Right atrium auricular region (tissue), 2 donors: ENCODE measurements at regions not wholly inside any gene's neighbourhood (a gene's known extent, or its start where the extent isn't known, plus 50 kb on each side); places are given as distances from the start of the nearest gene placed in this dataset.

Experiments
- DNase-seq: peaks from one replicate; pipeline ENCODE4 v3.0.0-alpha.2; 2019; ENCODE audit warnings: low spot score
- H3K27ac ChIP-seq, 2 donors: fragments of 200-600 bp; sonication (generic); 1 replicate in 1 of 2; 2 replicates in 1 of 2; pipeline ENCODE4 v1.5.1; 2016 to 2019
- H3K27me3 ChIP-seq, 2 donors: fragments of 200-600 bp; sonication (generic); one replicate each; pipeline versions ENCODE4 v1.5.1 to v1.6.0; 2017 to 2019
- H3K36me3 ChIP-seq: fragments of 200-600 bp; sonication (generic); one replicate; pipeline ENCODE4 v1.5.1; 2016
- H3K4me1 ChIP-seq, 2 donors: fragments of 200-600 bp; sonication (generic); one replicate each; pipeline versions ENCODE4 v1.5.1 to v1.6.0; 2017 to 2019
- H3K4me3 ChIP-seq, 2 donors: fragments of 200-600 bp; sonication (generic); 1 replicate in 1 of 2; 2 replicates in 1 of 2; pipeline ENCODE4 v1.5.1; 2017 to 2019; ENCODE audit warnings: mild to moderate bottlenecking in 1 of 2, moderate library complexity in 1 of 2
- H3K9me3 ChIP-seq, 2 donors: fragments of 200-600 bp; sonication (generic); one replicate each; pipeline ENCODE4 v1.5.1; 2019
- TF ChIP-seq, protein P1 (sequence below), 2 donors: fragments of 200-600 bp; sonication (generic); IDR thresholded peaks; one replicate each; pipeline ENCODE4 v1.5.1; 2019; ENCODE audit warnings: antibody characterized with exemption in 2 of 2

DNA sequence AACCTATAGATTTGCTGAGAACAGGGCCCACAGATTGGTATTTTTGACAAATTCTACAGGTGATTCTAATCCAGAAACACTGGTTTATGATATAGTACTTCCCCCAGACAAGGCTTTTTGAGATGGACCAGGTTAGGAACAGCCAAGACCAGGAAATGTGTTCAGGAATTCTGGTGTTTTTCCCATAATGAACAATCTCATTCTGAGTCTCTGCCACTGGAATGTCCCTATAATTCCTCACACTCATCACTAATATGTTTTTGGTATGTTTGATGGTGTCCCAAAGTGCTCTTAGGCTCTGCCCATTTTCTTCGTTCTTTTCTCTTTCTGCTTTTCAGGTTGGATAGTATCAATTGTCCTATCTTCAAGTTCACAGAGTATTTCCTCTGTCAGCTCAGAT lies 107.2 kb upstream of the IGFBP3 start:
- H3K36me3 ChIP-seq = no peaks in the 10 kb centered on the region
- H3K9me3 ChIP-seq = no peaks in the 10 kb centered on the region
- no peaks in the 10 kb centered on the region for H3K4me1 ChIP-seq
- no peaks in the 10 kb centered on the region for H3K27me3 ChIP-seq
- TF ChIP-seq, protein P1, sequence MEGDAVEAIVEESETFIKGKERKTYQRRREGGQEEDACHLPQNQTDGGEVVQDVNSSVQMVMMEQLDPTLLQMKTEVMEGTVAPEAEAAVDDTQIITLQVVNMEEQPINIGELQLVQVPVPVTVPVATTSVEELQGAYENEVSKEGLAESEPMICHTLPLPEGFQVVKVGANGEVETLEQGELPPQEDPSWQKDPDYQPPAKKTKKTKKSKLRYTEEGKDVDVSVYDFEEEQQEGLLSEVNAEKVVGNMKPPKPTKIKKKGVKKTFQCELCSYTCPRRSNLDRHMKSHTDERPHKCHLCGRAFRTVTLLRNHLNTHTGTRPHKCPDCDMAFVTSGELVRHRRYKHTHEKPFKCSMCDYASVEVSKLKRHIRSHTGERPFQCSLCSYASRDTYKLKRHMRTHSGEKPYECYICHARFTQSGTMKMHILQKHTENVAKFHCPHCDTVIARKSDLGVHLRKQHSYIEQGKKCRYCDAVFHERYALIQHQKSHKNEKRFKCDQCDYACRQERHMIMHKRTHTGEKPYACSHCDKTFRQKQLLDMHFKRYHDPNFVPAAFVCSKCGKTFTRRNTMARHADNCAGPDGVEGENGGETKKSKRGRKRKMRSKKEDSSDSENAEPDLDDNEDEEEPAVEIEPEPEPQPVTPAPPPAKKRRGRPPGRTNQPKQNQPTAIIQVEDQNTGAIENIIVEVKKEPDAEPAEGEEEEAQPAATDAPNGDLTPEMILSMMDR (IDR thresholded peaks at IDR 0.05) = no peak
- no peak overlapping the region for H3K27ac ChIP-seq
- no peak overlapping the region for H3K4me3 ChIP-seq
- DNase-seq = no peak

DNA sequence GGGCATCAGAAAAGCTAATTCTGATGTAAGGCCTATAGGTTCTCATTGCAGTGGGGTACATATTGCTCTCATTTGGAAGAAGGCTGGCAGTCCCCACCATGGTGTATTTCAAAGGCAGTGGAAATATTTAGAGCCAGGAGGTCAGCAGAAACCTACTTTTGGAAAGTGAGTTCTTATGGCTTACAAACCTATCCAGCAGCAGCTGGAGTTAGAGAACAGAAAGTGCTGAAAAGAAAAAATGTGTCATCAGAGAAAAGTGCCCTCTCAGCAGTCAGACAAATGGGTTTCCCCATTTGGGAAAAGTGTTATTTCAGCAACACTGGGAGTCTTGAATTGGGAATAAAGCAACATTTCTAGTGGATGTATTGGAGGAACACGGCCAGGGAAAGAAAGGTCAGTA lies 105.7 kb upstream of the IGFBP3 start:
- H3K4me1 ChIP-seq = no peaks in the 10 kb centered on the region
- TF ChIP-seq, protein P1 (IDR thresholded peaks at IDR 0.05) = no peak
- H3K27ac ChIP-seq = no peak overlapping the region
- no peaks in the 10 kb centered on the region for H3K36me3 ChIP-seq
- DNase-seq = no peak
- H3K27me3 ChIP-seq = no peaks in the 10 kb centered on the region
- no peaks in the 10 kb centered on the region for H3K9me3 ChIP-seq
- H3K4me3 ChIP-seq = no peak overlapping the region

DNA sequence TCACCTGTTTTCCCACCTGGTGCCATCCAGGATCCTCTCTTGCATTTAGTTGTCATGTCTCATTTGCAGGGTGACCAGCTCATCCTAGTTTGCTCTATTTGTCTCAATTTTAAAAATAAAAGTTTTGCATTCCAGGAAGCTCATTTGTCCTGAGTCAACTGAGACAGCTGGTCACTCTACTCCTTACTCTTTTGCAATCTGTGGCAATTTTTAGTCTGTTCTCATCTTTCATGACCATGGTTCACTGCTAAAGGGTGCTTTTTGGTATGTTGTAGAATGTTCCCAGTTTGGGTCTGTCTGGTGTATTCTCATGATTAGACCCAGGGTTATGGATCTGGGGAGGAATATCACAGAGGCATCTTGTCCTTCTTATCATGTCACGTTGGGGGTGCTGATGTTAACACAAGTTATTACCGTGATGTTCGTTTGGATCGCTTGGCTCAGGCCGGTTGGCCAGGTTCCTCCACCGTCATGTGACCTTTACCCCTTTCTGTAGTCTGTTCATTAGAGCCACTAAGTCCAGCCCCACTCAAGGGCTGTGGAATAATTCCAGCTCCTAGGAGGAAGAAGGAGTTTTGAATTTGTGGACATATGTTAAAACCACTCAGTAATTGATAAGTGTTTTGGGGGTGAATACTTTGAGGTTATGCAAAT lies 103.3 kb upstream of the IGFBP3 start:
- no peaks in the 10 kb centered on the region for H3K36me3 ChIP-seq
- no peaks in the 10 kb centered on the region for H3K27me3 ChIP-seq
- TF ChIP-seq, protein P1 (IDR thresholded peaks at IDR 0.05) = no peak
- H3K4me1 ChIP-seq = no peaks in the 10 kb centered on the region
- H3K4me3 ChIP-seq = no peak overlapping the region
- no peak overlapping the region for H3K27ac ChIP-seq
- no peaks in the 10 kb centered on the region for H3K9me3 ChIP-seq
- no peak for DNase-seq

DNA sequence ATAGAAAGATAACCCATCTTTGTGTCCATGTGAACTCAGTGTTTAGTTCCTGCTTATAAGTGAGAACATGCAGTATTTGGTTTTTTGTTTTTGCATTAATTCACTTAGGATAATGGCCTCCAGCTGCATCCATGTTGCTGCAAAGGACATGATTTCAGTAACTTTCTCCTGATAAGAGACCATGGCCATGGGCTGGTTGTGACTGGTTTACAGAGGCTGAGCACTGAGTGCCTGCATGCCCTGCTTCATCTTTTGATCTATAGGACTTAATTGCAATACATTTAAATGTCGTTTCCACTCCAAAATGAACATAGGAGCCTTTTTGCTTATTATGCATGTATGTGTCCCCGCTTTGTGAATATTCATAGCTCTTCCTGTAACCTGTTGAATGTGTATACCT lies 101.3 kb upstream of the IGFBP3 start:
- Histone ChIP-seq H3K36me3 (no peaks in the 10 kb centered on the region), H3K27ac (no peak overlapping the region), H3K4me3 (no peak overlapping the region), H3K4me1 (no peaks in the 10 kb centered on the region), H3K27me3 (no peaks in the 10 kb centered on the region), H3K9me3 (no peaks in the 10 kb centered on the region)
- TF ChIP-seq, protein P1 (IDR thresholded peaks at IDR 0.05) = no peak
- no peak for DNase-seq

DNA sequence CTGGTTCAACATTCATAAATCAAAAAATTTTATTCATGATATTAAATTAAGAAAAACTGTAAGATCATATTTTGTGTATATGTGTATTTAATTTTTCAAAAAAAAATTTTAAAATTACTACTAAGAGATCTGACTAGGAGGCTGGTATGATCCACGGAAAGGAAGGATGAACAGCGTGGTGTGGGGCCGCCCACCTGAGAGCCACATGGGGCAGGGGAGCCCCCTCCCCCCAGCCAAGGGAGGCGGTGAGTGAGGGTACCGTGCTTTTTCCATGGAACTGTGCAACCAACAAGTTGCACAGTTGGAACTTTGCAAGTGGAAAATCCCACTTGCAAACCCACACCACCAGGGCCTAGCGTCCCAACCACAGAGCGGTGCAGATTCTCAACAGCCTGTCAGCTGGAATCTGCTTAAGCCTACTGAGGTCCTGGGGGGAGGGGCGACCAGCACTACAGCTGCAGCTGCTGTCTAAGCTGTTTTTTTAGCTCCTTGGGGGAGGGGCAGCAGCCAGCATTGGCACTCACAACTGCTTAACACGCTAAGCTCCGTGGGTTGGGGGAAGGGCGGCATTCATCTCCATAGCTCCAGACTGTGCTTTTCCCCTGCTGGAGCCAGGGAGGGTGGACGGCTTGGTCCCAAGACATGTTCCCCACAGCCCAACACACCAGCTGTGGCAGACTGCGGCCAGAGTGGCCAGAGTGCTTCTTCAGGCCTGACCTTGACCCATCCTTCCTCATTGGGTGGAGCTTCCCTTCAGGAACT lies 94.2 kb upstream of the IGFBP3 start:
- DNase-seq = no peak
- no peak overlapping the region for H3K27ac ChIP-seq
- no peaks in the 10 kb centered on the region for H3K27me3 ChIP-seq
- no peak overlapping the region for H3K4me3 ChIP-seq
- TF ChIP-seq, protein P1 (IDR thresholded peaks at IDR 0.05) = no peak
- peaks cover 0 to 8% of the 10 kb centered on the region in 2 donors for H3K4me1 ChIP-seq
- H3K36me3 ChIP-seq = no peaks in the 10 kb centered on the region
- H3K9me3 ChIP-seq = no peaks in the 10 kb centered on the region
